RPMI7951 (cell line): ENCODE measurements at regions not wholly inside any gene's neighbourhood (a gene's known extent, or its start where the extent isn't known, plus 50 kb on each side); places are given as distances from the start of the nearest gene placed in this dataset.
"Not testable (repeated sequence)": the region's sequence is repeated elsewhere in the genome, so short reads cannot be mapped to it uniquely, and the experiment has no call there.

ENCODE experiments used
- DNase-seq: peaks from one replicate; pipeline ENCODE4 v3.0.0-alpha.2; 2012; ENCODE audit warnings: low read depth

DNA sequence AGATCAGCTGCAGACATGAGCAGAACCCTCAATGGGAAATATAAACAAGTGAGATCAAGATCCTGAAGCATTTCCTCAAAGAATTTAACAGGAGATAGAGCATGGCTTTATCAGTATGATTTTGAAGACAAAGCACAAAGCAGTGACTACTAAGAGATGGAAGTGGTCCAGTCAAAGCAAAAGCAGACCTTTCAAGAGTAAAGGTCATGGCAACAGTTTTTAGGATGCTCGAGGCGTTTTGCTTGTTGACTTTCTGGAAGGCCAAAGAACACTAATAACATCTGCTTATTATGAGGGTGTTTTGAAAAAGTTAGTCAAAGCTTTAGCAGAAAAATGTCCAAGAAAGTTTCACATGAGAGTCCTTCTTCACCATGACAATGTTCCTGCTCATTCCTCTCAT, 128.5 kb downstream of the KCNE4 start:
- peak; percentile 39 for DNase-seq

DNA sequence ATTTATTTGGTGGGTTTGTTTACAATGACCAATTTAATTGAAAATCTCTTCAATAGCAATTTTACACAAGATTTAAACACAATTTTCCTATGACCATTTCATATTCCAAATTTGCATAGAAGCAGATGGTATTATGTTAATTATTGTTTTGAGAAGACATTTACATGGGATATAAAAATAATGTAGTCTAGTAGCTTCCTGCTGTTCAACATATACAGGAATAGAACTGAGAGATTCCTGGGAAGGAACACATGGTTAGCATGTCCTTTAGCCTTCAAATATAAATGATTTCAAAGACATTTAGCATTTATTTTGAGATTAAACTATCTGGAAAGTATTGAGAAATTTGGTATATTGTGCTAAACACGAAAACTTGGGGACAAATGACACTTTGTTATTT, 129.6 kb downstream of the KCNE4 start:
- DNase-seq, result no peak

DNA sequence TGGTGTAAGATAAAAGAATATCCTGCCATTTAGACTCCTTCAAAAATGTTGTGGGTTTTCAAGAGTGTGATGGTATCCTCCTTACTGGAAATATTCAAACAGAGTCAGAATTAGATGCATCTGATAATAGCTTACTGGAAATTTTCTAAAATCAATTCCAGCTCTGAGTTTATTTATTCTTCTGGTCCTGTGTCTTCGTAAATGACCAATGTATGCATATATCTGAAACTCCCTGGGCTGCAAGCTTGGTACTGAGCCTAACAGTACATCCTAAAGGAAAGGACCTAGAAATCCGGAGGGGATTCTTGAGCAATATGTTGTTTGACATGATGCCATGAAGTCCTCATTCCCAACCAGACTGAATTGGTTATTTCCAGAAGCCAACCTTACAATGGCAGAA, 130.4 kb downstream of the KCNE4 start:
- DNase-seq, result no peak

DNA sequence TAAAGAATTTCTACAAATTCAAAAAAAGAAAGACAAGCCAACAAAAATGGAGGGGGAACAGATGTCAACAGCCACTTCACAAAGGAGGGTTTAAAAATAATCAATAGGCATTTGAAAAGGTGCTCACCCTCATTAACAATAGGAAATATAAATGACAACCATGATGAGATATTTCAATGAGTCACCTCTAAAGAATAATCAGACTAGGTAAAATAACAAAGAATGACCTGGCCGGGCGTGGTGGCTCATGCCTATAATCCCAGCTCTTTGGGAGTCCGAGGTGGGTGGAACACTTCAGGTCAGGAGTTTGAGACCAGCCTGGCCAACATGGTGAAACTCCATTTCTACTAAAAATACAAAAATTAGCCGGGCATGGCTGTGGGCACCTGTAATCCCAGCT, 133.6 kb downstream of the KCNE4 start:
- no peak for DNase-seq

DNA sequence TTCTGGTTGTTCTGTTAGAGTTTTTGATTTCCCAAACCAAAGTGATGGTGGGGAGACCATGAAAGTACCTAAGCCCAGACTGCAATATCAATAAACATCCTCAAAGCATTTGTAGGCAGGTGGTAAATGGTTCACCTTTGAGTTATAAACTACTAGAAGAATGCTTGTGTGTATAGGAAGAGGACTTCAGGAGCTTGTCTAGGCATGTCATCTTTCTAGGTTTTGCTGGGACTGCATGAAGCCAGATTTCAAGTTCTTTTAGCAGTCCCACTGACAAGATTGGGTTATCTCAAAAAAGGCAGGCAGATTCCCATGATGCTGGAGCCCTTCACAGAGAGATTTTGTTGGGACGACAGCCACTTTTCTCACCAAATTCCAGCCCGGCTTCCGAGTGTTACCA, 135.3 kb downstream of the KCNE4 start:
- no peak for DNase-seq

DNA sequence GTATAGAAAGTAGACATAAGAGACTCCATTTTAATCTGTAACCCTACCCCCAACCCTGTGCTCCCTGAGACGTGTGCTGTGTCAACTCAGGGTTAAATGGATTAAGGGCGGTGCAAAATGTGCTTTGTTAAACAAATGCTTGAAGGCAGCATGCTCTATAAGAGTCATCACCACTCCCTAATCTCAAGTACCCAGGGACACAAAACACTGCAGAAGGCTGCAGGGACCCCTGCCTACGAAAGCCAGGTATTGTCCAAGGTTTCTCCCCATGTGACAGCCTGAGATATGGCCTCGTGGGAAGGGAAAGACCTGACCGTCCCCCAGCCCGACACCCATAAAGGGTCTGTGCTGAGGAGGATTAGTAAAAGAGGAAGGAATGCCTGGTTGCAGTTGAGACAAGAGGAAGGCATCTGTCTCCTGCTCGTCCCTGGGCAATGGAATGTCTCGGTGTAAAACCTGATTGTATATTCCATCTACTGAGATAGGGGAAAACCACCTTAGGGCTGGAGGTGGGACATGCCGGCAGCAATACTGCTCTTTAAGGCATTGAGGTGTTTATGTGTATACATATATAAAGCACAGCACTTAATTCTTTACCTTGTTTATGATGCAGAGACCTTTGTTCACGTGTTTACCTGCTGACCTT, 138.7 kb downstream of the KCNE4 start:
- not testable (repeated sequence) for DNase-seq

DNA sequence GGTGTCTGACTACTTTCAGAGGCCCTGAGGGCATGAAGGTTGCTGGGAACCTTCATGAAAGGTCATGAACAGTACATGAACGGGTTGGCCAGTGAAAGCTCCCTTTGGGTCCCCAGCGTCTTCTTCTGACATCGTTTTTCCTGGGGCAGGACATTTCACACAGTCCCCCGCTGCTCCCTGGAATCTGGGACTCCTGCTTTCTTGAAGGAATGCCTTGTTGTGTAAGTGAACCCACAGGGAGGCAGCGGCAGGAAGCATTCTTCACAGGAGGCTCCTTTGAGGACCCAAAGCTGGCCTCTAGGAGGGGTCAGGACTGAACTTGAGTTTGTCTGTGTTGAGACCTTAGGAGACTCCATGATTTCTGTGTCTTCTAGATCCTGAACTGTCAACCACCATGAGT, 144.3 kb downstream of the KCNE4 start:
- no peak for DNase-seq

DNA sequence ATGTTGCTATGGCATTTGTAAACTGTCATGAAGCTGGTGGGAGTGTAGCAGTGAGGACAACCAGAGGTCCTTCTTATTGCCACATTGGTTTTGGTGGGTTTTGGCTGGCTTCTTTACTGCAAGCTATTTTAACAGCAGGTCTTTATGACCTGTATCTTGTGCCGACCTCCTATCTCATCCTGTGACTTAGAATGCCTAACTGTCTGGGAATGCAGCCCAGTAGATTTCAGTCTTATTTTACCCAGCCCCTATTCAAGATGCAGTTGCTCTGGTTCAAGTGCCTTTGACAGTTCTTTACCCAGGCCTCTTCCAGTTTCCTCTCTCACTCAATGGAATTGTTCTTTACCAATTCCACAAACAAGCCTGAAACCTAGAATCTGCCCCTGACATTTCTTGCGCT, 145.1 kb downstream of the KCNE4 start:
- DNase-seq, result no peak

DNA sequence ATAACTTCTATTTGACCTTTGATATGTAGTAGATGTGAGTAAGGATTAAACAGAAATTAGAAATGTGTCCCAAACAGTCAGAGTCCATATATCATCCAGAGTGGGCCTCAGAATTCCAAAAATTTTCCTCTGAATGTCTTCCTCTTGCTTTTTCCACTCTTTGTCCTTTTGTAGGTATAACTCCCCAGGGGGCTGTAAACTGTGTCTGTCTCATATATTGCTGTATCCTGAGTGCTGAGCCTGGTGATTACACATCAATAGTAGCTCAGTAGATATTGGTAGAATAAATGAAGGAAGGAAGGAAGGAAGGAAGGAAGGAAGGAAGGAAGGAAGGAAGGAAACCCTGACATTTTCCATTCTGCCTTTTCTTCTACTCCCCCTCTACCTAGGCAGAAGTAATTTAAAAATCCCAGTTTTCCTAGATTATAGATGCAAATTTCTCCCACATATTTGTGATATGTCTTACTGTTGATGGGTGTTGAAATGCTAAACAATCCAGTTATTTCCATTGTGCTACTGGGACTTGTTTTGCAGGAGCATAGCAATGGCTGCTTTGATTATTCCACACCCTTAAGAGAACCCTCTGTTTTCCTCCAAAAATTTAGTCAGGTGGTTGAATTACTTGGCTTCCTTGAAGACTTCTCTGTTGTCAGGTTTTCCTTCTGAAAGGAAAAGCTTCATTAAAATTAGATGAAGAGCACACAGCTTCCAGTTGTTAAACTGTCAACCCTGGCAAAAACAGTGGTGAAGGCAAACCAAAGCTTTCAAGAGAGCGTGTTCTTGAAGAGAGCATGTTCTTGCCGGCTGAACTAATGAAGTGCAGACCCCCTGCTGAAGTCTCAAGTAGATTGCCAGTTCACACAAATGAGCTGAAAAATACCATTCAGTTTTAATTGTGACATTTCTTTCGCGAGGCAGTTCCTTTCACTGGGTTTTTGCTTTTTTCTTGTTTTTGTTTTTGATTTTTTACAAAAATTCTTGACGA, 147.8 kb downstream of the KCNE4 start:
- no peak for DNase-seq

DNA sequence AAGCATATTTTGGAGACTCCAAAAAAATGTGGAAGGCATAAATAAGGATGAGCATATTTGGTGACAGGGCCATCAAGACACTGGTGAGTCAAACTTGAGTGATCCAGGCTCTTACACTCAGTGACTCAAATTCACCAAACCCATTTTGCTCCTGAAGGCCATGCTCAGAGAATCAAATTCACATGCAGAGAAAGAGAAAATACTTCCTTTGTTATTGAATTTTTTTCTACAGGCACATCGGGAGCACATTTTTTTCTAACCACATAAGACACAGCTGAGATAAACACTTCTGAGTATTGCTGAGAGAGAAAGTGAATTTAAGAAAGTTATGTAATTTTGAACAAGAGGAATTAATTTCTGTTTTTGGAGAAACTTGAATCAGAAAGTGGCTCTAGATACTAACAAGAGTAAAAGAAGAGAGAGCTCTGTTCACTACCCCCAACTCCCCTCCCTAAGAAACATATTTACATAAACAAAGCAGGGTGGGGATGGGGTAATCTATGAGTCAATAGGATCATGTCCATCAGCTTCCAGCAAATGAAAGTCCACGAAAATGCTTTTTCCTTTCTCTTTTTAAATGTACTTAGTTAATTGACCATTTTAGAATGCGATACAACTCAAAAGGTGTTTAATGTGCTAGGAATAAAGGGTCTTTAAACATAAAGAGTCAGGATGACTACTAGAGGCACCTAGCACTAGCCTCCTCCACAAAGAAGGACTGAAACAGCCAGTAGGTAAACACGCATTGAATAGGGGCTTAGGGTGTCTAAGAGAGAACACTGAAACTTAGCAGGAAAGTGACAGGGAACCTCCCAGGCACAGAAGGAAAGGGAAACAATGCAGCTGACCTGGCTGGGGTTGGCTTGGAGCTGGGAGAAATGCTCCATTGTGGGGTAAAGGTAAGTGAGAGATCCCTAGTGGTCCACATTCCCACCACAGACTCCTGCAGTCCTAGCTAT, 152.3 kb downstream of the KCNE4 start:
- DNase-seq, result peak; percentile 66

DNA sequence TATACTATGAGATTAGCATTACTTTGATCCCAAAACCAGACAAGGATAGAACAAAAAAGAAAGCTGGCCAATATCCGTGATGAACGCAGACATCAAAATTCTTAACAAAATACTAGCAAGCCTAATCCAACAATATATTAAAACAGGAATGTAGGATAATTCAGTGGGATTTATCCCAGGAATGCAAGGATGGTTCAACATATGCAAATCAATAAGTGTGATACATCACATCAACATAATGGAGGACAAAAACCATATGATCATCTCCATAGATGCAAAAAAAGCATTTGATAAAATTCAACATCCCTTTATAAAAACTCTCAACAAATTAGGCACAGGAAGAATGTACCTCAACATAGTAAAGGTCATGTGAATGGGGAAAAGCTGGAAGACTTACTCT, 158.5 kb downstream of the KCNE4 start:
- no peak for DNase-seq

DNA sequence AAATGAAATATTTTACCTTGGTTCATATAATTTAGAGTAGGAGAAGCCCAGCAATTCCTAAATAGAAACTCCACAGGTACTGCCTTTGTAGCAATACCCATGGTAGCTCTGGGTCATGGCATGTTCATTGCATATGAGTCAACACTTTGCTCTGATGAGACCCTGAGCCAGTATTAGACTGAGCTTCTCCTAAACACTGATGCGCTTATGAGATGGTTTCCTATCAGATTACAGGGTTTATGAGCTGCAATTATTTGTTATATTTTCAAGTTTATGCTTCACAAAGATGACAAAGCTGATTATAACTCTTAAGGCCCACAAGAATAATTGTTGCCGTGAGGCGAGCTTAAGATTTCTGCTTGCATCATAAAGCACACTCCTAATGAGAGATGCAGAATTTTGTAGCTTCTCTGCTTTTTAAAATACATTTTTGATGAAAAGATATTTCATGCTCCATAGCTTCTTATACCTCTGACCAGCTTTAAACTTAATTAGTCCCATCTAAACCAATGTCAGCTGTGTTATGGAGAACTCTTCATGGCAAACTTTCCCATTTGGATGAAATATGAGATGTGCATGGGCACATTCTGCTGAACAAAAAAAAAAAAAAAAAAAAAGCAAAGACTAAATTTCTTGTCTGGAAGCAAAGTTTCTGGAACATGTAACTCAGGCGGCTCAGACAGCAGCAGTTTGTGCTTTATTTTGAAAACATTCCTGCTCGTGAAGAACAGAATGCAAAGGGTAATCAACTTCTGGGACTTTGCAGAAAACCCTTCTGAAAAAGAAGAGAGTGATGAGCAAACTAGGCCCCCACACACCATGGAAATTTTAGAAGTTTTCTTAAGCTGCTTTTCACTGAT, 162.6 kb downstream of the KCNE4 start:
- no peak for DNase-seq

DNA sequence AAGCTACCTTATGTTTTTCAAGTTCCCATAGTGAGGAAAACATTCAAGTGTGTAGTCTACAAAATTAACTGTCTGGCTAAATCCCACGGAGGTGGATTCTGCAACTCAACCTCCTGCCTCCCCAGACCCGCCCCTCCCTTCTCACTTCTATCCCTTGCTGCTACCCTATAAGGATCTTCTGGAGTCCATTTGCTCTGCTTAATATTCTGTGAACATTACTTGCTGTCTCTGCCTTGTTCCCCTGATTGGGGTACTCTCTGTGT, 163.2 kb downstream of the KCNE4 start:
- DNase-seq, result no peak

DNA sequence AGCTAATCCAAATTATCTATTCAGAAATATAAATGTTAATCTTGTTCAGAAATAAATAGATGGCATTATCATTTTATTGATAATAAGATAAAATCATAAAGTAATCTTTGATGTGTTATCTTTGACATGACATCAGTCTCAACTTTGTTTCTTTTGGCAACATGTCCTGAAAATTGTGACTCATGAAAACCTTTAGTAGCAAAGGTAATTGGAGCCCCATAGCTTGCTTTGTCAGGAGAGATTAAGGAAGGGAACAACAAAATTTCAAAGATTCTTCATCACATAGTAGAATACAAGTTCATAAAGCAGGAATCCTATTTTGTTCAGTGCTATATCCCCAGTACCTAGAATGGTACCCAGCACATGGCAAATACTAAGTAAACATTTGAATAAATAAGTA, 165.4 kb downstream of the KCNE4 start:
- no peak for DNase-seq

DNA sequence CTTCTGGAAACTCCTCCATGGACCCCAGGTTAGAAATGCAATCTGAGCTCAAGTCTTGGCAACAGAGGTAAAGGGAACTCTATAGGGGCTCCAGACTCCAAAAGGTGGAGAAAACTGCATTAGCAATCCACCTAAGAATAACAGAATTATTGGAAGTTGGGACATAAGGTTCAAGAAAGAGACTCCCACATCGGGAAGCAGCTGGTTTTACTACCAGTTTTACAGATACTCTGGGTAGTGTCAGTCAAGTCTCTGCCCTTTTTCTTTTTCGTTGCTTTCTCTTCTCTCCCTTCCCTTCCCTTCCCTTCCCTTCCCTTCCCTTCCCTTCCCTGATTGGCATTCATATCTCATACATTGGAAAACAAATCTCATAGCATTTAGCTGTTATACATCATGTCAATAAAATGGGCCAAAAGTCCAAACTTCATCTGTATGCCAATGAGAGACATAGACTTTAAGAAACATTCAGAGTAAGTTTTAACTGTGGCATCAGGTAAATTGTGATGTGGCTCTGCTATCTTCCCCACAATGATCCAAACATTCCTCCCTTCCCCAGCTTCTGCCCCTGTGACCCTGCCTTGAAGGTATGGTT, 166.7 kb downstream of the KCNE4 start:
- DNase-seq, result no peak

DNA sequence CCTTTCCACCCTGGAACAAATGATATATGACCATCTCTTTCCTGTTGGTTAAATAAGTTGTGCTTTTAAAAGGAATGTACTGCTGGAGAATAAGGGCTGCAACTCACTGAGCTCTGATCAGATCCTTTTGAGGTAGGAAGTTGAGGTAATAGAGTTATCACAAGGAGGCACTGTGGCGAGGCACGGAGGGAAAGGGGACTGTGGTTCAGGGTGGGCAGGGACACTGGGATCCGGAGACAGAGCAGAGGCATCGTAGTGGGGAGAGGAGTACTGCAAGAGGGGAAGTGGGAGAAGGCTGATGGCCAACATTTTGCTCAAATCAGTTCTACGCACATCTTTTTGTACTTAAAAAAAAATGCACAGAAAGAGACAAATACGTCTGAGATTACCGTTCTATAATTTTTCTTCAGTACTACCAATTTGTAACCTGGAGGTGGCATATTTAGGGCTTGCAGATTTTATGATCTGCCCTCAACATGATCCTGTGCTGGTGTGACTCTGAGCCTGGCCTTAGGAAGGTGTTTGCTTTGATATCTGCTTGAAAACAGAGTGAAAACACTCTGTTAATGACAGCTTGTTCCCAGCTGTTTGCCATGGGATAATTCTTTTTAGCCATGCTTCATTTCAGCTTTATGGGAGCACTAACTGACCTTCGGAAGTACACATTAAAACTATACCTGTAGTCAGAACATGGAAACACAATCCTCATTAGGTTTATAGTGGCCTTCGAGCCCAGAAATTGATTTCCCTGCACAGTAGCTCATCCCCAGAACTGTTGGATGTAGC, 168.1 kb downstream of the KCNE4 start:
- no peak for DNase-seq

DNA sequence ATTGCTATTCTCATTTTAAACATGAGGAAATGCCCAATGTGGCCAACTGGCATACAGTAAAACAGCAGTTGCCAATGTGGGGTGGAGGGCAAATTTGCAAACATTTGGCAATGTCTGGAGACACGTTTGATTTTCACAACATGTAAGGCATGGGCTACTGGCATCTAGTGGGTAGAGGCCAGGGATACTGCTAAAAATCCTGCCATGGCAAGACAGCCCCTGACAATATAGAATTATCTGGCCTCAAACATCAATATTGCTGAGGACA, 168.6 kb downstream of the KCNE4 start:
- DNase-seq, result no peak

DNA sequence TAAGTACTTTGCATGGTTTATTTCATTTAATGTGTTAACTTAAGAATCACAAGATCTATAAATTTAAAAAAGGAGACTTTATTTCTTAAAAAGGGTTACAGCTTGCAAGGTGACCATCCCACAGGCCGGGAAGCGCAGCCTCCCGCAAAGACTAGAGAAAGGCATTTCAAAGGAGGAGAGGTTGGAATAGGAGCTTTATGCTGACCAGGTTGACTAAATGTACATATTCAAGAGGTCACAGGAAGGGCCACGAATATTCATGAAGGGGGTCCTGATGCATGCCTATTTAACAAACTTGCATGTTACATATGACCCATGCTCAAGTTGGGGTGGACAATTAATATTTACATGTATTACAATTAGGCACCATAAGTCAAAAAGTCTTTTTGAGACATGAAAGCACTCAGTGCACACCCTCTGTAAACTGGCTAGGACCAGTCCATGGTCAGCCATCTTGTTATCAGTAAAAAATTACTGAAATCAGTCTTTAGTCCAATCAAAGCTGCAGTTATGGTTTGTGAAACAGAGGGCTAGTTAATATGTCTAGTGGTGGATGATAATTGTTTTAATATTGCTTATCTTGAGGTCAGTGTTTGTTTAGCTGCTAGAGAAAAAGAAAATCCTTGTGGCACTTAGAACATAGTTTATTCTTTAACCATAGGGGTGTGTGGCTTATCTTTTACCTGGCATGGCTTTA, 169.3 kb downstream of the KCNE4 start:
- no peak for DNase-seq

DNA sequence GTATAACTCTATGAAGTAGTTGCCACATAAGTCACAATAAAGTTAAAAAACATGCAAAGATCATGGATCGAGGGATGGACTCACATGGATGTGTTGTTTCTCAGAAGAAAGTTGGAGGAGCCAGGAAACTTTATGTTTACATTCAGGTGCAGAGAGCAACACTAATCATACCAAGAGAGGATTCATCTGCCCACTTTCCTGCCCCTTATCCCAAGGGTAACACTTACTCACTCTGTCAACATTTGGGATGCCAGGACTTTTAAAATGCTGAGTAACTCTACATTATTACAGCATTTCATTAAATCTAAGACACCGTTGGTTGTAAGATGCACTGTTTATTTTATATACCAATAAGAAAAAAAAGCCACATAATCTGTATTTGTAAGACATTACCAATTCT, 170.4 kb downstream of the KCNE4 start:
- peak; percentile 33 for DNase-seq

DNA sequence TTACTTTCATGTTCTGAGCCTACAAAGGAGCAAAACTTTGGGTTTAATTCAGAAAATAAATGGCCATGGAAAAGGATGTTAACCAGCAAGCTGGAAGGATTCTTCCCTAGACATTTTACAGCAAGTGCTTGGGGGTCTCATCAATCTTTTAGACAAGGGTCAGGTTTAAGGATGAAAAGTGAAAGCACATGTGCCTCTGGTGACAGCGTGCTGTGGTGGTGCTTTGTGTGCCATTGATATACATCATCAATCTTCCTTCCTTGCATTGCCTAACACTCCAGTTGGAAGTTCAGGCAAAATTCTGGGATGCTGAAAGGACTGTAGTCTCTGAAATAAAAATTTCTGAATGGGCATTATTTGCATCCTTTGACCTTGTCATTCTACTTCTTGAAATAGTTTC, 171.2 kb downstream of the KCNE4 start:
- DNase-seq, result no peak
